ENCODE measurements at regions not wholly inside any gene's neighbourhood (a gene's known extent, or its start where the extent isn't known, plus 50 kb on each side); places are given as distances from the start of the nearest gene placed in this dataset.

DNA sequence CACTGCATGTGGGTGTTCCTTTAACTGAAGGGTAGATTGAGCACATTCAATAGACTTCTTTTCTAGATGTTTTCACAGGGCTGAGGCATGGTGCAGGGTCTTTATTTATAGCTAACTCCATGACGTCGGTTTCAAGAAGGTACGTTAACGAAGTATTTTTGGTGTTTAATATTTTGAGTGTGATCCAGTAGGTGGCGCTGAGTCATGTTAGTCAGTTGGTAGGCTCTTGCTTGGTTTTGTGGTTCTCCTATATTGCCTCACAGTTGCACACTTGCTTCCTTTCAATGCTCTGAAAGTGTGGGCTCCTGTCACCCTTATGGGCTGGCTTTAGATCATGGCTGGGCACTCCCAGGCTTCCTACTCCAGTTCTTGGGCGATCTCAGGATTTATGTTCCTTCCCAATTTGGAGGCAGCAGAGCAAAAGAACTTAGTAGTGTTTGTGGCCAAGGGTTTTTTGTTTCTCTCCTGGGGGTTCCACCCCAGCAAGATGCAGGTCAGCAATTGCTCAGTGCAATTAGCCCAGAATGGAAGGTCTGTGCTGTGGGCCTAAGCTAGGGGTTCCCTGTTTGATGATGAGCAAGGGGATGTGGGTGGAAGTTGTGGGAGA lies 471.6 kb upstream of the FOXG1 start:
- TF ChIP-seq POLR2A (IDR thresholded peaks at IDR 0.05) (no peak), EP300 (IDR thresholded peaks at IDR 0.05) (no peak)
- TF ChIP-seq, protein P1, sequence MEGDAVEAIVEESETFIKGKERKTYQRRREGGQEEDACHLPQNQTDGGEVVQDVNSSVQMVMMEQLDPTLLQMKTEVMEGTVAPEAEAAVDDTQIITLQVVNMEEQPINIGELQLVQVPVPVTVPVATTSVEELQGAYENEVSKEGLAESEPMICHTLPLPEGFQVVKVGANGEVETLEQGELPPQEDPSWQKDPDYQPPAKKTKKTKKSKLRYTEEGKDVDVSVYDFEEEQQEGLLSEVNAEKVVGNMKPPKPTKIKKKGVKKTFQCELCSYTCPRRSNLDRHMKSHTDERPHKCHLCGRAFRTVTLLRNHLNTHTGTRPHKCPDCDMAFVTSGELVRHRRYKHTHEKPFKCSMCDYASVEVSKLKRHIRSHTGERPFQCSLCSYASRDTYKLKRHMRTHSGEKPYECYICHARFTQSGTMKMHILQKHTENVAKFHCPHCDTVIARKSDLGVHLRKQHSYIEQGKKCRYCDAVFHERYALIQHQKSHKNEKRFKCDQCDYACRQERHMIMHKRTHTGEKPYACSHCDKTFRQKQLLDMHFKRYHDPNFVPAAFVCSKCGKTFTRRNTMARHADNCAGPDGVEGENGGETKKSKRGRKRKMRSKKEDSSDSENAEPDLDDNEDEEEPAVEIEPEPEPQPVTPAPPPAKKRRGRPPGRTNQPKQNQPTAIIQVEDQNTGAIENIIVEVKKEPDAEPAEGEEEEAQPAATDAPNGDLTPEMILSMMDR (IDR thresholded peaks at IDR 0.05): no peak

Data from gastroesophageal sphincter (tissue), 3 donors.